HCT116 (cell line): ENCODE measurements at regions not wholly inside any gene's neighbourhood (a gene's known extent, or its start where the extent isn't known, plus 50 kb on each side); places are given as distances from the start of the nearest gene placed in this dataset.

Experiments
- ATAC-seq: fragments of 200-7000 bp; cut with Tn5 transposase; 2 replicates; pipeline ENCODE4 v1.9.1; 2020; ENCODE audit warnings: mild to moderate bottlenecking, moderate library complexity
- BruUV-seq: library from RNA; stranded (reverse); fragments of 400-500 nt; replicated peaks from 2 replicates; lab custom pipeline; 2021; lab: Mats Ljungman, UMichigan
- CTCF ChIA-PET: fragments of 300-600 bp; sonication (Branson Sonifier 250); formaldehyde crosslinking; loops from one replicate; lab custom pipeline; 2021; ENCODE audit warnings: antibody characterized with exemption; lab: Charles Lee
- POLR2A ChIA-PET: fragments of 300-600, 350-600 bp; sonication (Branson Sonifier 250); formaldehyde crosslinking; loops from one replicate; lab custom pipeline; 2021; ENCODE audit warnings: antibody characterized with exemption; lab: Charles Lee
- RAD21 ChIA-PET, 2 experiments: fragments of 300-600 bp; sonication (Branson Sonifier 250); formaldehyde crosslinking; loops; one replicate each; lab custom pipeline; 2023; ENCODE audit warnings: low total read pairs in 2 of 2; ENCODE audit not compliant: uncharacterized antibody in 2 of 2, unreplicated experiment in 2 of 2, low non-redundant PET in 1 of 2; lab: Charles Lee
- DNase-seq: peaks from one replicate; pipeline ENCODE4 v3.0.0-alpha.2; 2010; ENCODE audit warnings: low read depth, low spot score
- H2AFZ ChIP-seq: fragments of 200-600 bp; shearing (Covaris generic), sonication (generic); 2 replicates; pipeline ENCODE4 v1.6.1; 2017; ENCODE audit warnings: low read depth, mixed run types, mixed read lengths, antibody characterized with exemption, low read length; ENCODE audit not compliant: poor library complexity, severe bottlenecking
- H3K27ac ChIP-seq: 2 replicates; pipeline ENCODE4 v1.5.1; 2012; ENCODE audit warnings: low read depth, low read length
- H3K27me3 ChIP-seq: fragments of 200-600 bp; sonication (generic); 2 replicates; pipeline ENCODE4 v1.6.1; 2016; ENCODE audit warnings: mixed run types, low read length, mixed read lengths; ENCODE audit not compliant: insufficient read depth
- H3K36me3 ChIP-seq, 2 experiments: fragments of 200-500 bp in 1 of 2; fragments of 200-600 bp in 1 of 2; sonication (Bioruptor generic) in 1 of 2; sonication (generic) in 1 of 2; 2 replicates each; pipeline versions ENCODE4 v1.5.1 to v1.6.1; 2014 to 2016; ENCODE audit warnings: low read length in 2 of 2, inconsistent platforms in 1 of 2, mixed read lengths in 1 of 2, mixed run types in 1 of 2; ENCODE audit not compliant: insufficient read depth in 2 of 2, control insufficient read depth in 1 of 2
- H3K4me1 ChIP-seq, 2 experiments: fragments of 200-600 bp in 1 of 2; sonication (generic) in 1 of 2; 2 replicates each; pipeline versions ENCODE4 v1.5.1 to v1.6.1; 2012 to 2017; ENCODE audit warnings: low read length in 2 of 2, inconsistent platforms in 1 of 2, mild to moderate bottlenecking in 1 of 2, mixed read lengths in 1 of 2, mixed run types in 1 of 2, moderate library complexity in 1 of 2; ENCODE audit not compliant: insufficient read depth in 2 of 2, control insufficient read depth in 1 of 2
- H3K4me2 ChIP-seq: fragments of 200-600 bp; sonication (generic); 2 replicates; pipeline ENCODE4 v1.6.1; 2017; ENCODE audit warnings: mixed run types, low read length, mixed read lengths
- H3K4me3 ChIP-seq, 2 experiments: fragments of 200-600 bp in 1 of 2; sonication (generic) in 1 of 2; replicated peaks in 1 of 2; 2 replicates each; pipeline ENCODE4 v1.5.1; 2011 to 2016; ENCODE audit warnings: low read length in 2 of 2, control low read depth in 1 of 2, low read depth in 1 of 2, mild to moderate bottlenecking in 1 of 2, mixed read lengths in 1 of 2, mixed run types in 1 of 2
- H3K79me2 ChIP-seq: fragments of 200-600 bp; sonication (generic); 2 replicates; pipeline ENCODE4 v1.6.1; 2017; ENCODE audit warnings: mild to moderate bottlenecking, mixed run types, low read length, moderate library complexity, mixed read lengths; ENCODE audit not compliant: insufficient read depth
- H3K9ac ChIP-seq: fragments of 200-600 bp; sonication (generic); 2 replicates; pipeline ENCODE4 v1.6.1; 2016; ENCODE audit warnings: low read length, mixed read lengths
- H3K9me2 ChIP-seq: fragments of 200-600 bp; sonication (generic), shearing (Covaris generic); 2 replicates; pipeline ENCODE4 v1.6.1; 2017; ENCODE audit warnings: mixed run types, mild to moderate bottlenecking, moderate library complexity; ENCODE audit not compliant: insufficient read depth
- H3K9me3 ChIP-seq, 2 experiments: fragments of 200-500 bp in 1 of 2; fragments of 200-600 bp in 1 of 2; sonication (Bioruptor generic) in 1 of 2; sonication (generic) in 1 of 2; 2 replicates each; pipeline ENCODE4 v1.6.1; 2014 to 2017; ENCODE audit warnings: low read length in 2 of 2, mixed read lengths in 2 of 2, inconsistent platforms in 1 of 2, low read depth in 1 of 2, mild to moderate bottlenecking in 1 of 2, mixed run types in 1 of 2, moderate library complexity in 1 of 2; ENCODE audit not compliant: control insufficient read depth in 1 of 2, insufficient read depth in 1 of 2
- H4K20me1 ChIP-seq: fragments of 200-600 bp; sonication (generic), shearing (Covaris generic); 2 replicates; pipeline ENCODE4 v1.6.1; 2017; ENCODE audit warnings: mixed run types, mild to moderate bottlenecking, moderate library complexity; ENCODE audit not compliant: insufficient read depth
- CBX3 ChIP-seq: IDR thresholded peaks from 2 replicates; pipeline ENCODE4 v1.6.1; 2012; ENCODE audit warnings: low read depth
- CEBPB ChIP-seq: IDR thresholded peaks from 2 replicates; pipeline ENCODE4 v1.6.1; 2012; ENCODE audit warnings: low read depth
- EGR1 ChIP-seq: IDR thresholded peaks from 2 replicates; pipeline ENCODE4 v1.6.1; 2012; ENCODE audit warnings: low read depth
- ELF1 ChIP-seq: IDR thresholded peaks from 2 replicates; pipeline ENCODE4 v1.6.1; 2012; ENCODE audit warnings: low read depth, borderline replicate concordance
- EZH2 ChIP-seq: fragments of 200-600 bp; sonication (generic); IDR thresholded peaks from 2 replicates; pipeline ENCODE4 v1.6.1; 2017; ENCODE audit warnings: antibody characterized with exemption, mixed run types
- EZH2phosphoT487 ChIP-seq: fragments of 200-600 bp; IDR thresholded peaks from 2 replicates; pipeline ENCODE4 v1.6.1; 2018; ENCODE audit warnings: antibody characterized with exemption, borderline replicate concordance
- JUND ChIP-seq: IDR thresholded peaks from 2 replicates; pipeline ENCODE4 v1.6.1; 2012
- POLR2AphosphoS5 ChIP-seq: IDR thresholded peaks from 2 replicates; pipeline ENCODE4 v1.6.1; 2011; ENCODE audit warnings: mild to moderate bottlenecking, low read depth, low read length, moderate library complexity
- RAD21 ChIP-seq: IDR thresholded peaks from 2 replicates; pipeline ENCODE4 v1.6.1; 2012; ENCODE audit warnings: low read depth, mild to moderate bottlenecking
- SIN3A ChIP-seq: IDR thresholded peaks from 2 replicates; pipeline ENCODE4 v1.6.1; 2012; ENCODE audit warnings: low read depth
- SP1 ChIP-seq: IDR thresholded peaks from 2 replicates; pipeline ENCODE4 v1.6.1; 2012; ENCODE audit warnings: low read depth
- TCF7L2 ChIP-seq: IDR thresholded peaks from 2 replicates; pipeline ENCODE4 v1.7.0; 2011; ENCODE audit warnings: borderline replicate concordance, inconsistent platforms; ENCODE audit not compliant: insufficient read depth, insufficient read length; ENCODE audit errors: extremely low read depth
- ZFX ChIP-seq: fragments of 450-650 bp; IDR thresholded peaks from 2 replicates; pipeline ENCODE4 v1.6.1; 2017
- ZNF274 ChIP-seq: fragments of 200-500 bp; sonication (Bioruptor generic); IDR thresholded peaks from 2 replicates; pipeline ENCODE4 v1.6.1; 2014; ENCODE audit warnings: mild to moderate bottlenecking, low read depth, low read length, inconsistent platforms
- intact Hi-C: fragments of 100-400 bp; cut with micrococcal nuclease; formaldehyde crosslinking; loops from 2 replicates; pipeline ENCODE4 v1.10.0; 2022
- TF ChIP-seq, protein P1 (sequence below): IDR thresholded peaks from 2 replicates; pipeline ENCODE4 v1.6.1; 2012; ENCODE audit warnings: low read depth
- TF ChIP-seq, protein P2 (sequence below): IDR thresholded peaks from 2 replicates; pipeline ENCODE4 v1.6.1; 2011; ENCODE audit warnings: mild to moderate bottlenecking, low read length, moderate library complexity; ENCODE audit not compliant: insufficient replicate concordance; ENCODE audit errors: extremely low read depth

DNA sequence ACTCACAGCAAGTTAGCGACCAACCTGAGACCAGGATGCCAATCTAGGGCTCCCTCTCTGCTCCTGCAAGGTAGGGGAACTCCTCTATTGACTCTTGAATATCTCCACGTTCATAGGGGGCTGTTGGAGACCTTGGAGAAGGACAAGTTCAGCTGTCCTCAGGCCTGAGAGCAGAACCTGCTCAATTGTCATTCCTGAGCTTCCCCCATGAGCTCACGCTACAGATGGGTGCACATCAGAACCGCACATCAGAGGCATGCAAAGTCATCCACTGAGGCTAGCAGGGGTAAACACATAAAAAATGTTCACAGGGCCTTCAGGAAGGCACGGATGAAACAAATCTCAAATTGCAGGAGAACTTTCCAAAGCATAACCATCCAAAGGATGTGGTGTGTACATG, 168.8 kb upstream of the ZNF507 start:
- no peak overlapping the region for H2AFZ ChIP-seq
- CTCF ChIA-PET, result no interaction called here
- no peak overlapping the region for H3K4me3 ChIP-seq
- POLR2A ChIA-PET, result no interaction called here
- H3K27ac ChIP-seq, result no peak overlapping the region
- BruUV-seq, result no TSS peak
- no peak overlapping the region for H3K4me2 ChIP-seq
- H3K27me3 ChIP-seq, result no peaks in the 10 kb centered on the region
- H4K20me1 ChIP-seq, result no peaks in the 10 kb centered on the region
- no peaks in the 10 kb centered on the region for H3K9me2 ChIP-seq
- no peaks in the 10 kb centered on the region for H3K36me3 ChIP-seq
- no peaks in the 10 kb centered on the region for H3K9me3 ChIP-seq
- DNase-seq (no peak), ATAC-seq (no peak)
- intact Hi-C loops, result no loop called here
- TF ChIP-seq, protein P1, sequence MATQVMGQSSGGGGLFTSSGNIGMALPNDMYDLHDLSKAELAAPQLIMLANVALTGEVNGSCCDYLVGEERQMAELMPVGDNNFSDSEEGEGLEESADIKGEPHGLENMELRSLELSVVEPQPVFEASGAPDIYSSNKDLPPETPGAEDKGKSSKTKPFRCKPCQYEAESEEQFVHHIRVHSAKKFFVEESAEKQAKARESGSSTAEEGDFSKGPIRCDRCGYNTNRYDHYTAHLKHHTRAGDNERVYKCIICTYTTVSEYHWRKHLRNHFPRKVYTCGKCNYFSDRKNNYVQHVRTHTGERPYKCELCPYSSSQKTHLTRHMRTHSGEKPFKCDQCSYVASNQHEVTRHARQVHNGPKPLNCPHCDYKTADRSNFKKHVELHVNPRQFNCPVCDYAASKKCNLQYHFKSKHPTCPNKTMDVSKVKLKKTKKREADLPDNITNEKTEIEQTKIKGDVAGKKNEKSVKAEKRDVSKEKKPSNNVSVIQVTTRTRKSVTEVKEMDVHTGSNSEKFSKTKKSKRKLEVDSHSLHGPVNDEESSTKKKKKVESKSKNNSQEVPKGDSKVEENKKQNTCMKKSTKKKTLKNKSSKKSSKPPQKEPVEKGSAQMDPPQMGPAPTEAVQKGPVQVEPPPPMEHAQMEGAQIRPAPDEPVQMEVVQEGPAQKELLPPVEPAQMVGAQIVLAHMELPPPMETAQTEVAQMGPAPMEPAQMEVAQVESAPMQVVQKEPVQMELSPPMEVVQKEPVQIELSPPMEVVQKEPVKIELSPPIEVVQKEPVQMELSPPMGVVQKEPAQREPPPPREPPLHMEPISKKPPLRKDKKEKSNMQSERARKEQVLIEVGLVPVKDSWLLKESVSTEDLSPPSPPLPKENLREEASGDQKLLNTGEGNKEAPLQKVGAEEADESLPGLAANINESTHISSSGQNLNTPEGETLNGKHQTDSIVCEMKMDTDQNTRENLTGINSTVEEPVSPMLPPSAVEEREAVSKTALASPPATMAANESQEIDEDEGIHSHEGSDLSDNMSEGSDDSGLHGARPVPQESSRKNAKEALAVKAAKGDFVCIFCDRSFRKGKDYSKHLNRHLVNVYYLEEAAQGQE, result no peak
- TF ChIP-seq ELF1 (no peak), ZFX (no peak), ZNF274 (no peak), RAD21 (no peak), SP1 (no peak), POLR2AphosphoS5 (no peak), EGR1 (no peak), JUND (no peak), SIN3A (no peak), CBX3 (no peak), EZH2 (no peak), CEBPB (no peak), TCF7L2 (no peak), EZH2phosphoT487 (no peak)
- TF ChIP-seq, protein P2, sequence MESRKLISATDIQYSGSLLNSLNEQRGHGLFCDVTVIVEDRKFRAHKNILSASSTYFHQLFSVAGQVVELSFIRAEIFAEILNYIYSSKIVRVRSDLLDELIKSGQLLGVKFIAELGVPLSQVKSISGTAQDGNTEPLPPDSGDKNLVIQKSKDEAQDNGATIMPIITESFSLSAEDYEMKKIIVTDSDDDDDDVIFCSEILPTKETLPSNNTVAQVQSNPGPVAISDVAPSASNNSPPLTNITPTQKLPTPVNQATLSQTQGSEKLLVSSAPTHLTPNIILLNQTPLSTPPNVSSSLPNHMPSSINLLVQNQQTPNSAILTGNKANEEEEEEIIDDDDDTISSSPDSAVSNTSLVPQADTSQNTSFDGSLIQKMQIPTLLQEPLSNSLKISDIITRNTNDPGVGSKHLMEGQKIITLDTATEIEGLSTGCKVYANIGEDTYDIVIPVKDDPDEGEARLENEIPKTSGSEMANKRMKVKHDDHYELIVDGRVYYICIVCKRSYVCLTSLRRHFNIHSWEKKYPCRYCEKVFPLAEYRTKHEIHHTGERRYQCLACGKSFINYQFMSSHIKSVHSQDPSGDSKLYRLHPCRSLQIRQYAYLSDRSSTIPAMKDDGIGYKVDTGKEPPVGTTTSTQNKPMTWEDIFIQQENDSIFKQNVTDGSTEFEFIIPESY, result no peak
- H3K79me2 ChIP-seq, result no peaks in the 10 kb centered on the region
- RAD21 ChIA-PET, result no interaction called here
- H3K9ac ChIP-seq, result no peak overlapping the region
- no peaks in the 10 kb centered on the region for H3K4me1 ChIP-seq
